ENCODE measurements at regions not wholly inside any gene's neighbourhood (a gene's known extent, or its start where the extent isn't known, plus 50 kb on each side); places are given as distances from the start of the nearest gene placed in this dataset.

DNA sequence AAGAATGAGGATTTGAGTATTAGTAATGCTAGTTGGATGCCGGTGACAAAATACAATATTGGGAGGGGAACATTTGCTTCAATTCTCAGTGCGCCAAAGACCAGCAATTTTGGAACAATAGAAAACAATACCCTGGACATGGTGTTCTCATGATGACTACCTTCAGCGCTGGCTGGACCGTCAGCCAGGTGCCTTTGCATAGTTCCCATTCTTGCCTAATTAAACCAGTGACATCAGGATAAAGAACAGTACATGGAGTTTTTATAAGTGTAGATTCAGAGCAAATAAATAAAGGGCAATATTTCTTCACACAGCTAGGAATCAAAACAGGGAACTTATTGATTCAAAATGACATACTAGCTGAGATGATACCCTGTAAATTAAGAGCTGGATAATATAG lies 404.8 kb upstream of the RORA start:
- CTCF ChIA-PET = no interaction called here
- POLR2A ChIA-PET = no interaction called here
- no peak for TF ChIP-seq FOXM1 (IDR thresholded peaks at IDR 0.05; ENCODE audit: borderline replicate concordance)
- TF ChIP-seq ZNF384 (IDR thresholded peaks at IDR 0.05) = no peak
- TF ChIP-seq TARDBP (IDR thresholded peaks at IDR 0.05) = no peak
- no peak for TF ChIP-seq HDGF (IDR thresholded peaks at IDR 0.05; ENCODE audit: borderline replicate concordance)
- no peak for TF ChIP-seq PKNOX1 (IDR thresholded peaks at IDR 0.05)
- TF ChIP-seq SP1 (IDR thresholded peaks at IDR 0.05) = no peak
- TF ChIP-seq CTBP1 (IDR thresholded peaks at IDR 0.05; ENCODE audit: borderline replicate concordance) = no peak
- no peak for TF ChIP-seq FOXA1 (IDR thresholded peaks at IDR 0.05)
- TF ChIP-seq SUZ12 (IDR thresholded peaks at IDR 0.05) = no peak
- TF ChIP-seq BHLHE40 (IDR thresholded peaks at IDR 0.05; ENCODE audit: borderline replicate concordance) = no peak
- no peak for TF ChIP-seq NFRKB (IDR thresholded peaks at IDR 0.05)
- DNase-seq (ENCODE audit: extremely low spot score) = no peak

DNA sequence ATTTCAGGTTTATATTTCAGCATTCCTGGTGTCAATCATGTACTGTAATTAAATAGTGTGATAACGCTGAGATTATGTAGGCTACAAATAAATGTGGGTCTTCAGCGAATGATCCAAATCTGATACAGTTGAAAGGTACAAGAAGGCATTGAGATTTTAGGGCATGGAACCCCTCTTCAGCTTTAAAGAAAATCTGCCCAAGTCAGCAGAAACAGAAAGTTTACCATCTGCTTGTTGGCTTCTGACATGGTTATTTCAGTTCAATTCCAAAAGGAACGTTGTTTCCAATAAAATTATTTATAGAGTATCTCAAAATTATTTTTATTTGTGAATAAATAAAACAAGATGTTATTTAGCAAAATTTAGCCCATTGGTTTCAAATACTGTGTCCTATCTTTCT lies 400.2 kb upstream of the RORA start:
- CTCF ChIA-PET = no interaction called here
- POLR2A ChIA-PET = no interaction called here
- DNase-seq (ENCODE audit: extremely low spot score) = no peak
- no peak for TF ChIP-seq ZNF384 (IDR thresholded peaks at IDR 0.05)
- no peak for TF ChIP-seq PKNOX1 (IDR thresholded peaks at IDR 0.05)
- TF ChIP-seq ARNT (IDR thresholded peaks at IDR 0.05) = no peak
- TF ChIP-seq TARDBP (IDR thresholded peaks at IDR 0.05) = no peak
- no peak for TF ChIP-seq NFRKB (IDR thresholded peaks at IDR 0.05)
- TF ChIP-seq SUZ12 (IDR thresholded peaks at IDR 0.05) = no peak
- no peak for TF ChIP-seq BHLHE40 (IDR thresholded peaks at IDR 0.05; ENCODE audit: borderline replicate concordance)
- no peak for TF ChIP-seq ELF4 (IDR thresholded peaks at IDR 0.05)
- no peak for TF ChIP-seq L3MBTL2 (conservative IDR thresholded peaks at IDR 0.05)

GRCh38 chr15:61624950-61625349 lies 395.8 kb upstream of the RORA start:
- TF ChIP-seq SP1 (IDR thresholded peaks at IDR 0.05) (no peak), FOXM1 (IDR thresholded peaks at IDR 0.05; ENCODE audit: borderline replicate concordance) (no peak), FOXA1 (IDR thresholded peaks at IDR 0.05) (no peak), ZNF384 (IDR thresholded peaks at IDR 0.05) (no peak), ARNT (IDR thresholded peaks at IDR 0.05) (no peak), ELF4 (IDR thresholded peaks at IDR 0.05) (no peak), PKNOX1 (IDR thresholded peaks at IDR 0.05) (no peak), NFRKB (IDR thresholded peaks at IDR 0.05) (no peak), BHLHE40 (IDR thresholded peaks at IDR 0.05; ENCODE audit: borderline replicate concordance) (no peak), CTBP1 (IDR thresholded peaks at IDR 0.05; ENCODE audit: borderline replicate concordance) (no peak), LEF1 (IDR thresholded peaks at IDR 0.05; ENCODE audit: borderline replicate concordance) (no peak), TARDBP (IDR thresholded peaks at IDR 0.05) (no peak), L3MBTL2 (conservative IDR thresholded peaks at IDR 0.05) (no peak), HDGF (IDR thresholded peaks at IDR 0.05; ENCODE audit: borderline replicate concordance) (no peak), SUZ12 (IDR thresholded peaks at IDR 0.05) (no peak), FOXK2 (IDR thresholded peaks at IDR 0.05) (no peak)
- POLR2A ChIA-PET = no interaction called here
- DNase-seq (ENCODE audit: extremely low spot score) = no peak
- CTCF ChIA-PET = no interaction called here

- ChIA-PET CTCF (no interaction called here), POLR2A (no interaction called here)
- DNase-seq (ENCODE audit: extremely low spot score) = no peak
- TF ChIP-seq NFRKB (IDR thresholded peaks at IDR 0.05) (no peak), FOXM1 (IDR thresholded peaks at IDR 0.05; ENCODE audit: borderline replicate concordance) (no peak), SP1 (IDR thresholded peaks at IDR 0.05) (no peak), FOXK2 (IDR thresholded peaks at IDR 0.05) (no peak), FOXA1 (IDR thresholded peaks at IDR 0.05) (no peak), L3MBTL2 (conservative IDR thresholded peaks at IDR 0.05) (no peak), SUZ12 (IDR thresholded peaks at IDR 0.05) (no peak), ZNF384 (IDR thresholded peaks at IDR 0.05) (no peak), PKNOX1 (IDR thresholded peaks at IDR 0.05) (no peak), LEF1 (IDR thresholded peaks at IDR 0.05; ENCODE audit: borderline replicate concordance) (no peak), BHLHE40 (IDR thresholded peaks at IDR 0.05; ENCODE audit: borderline replicate concordance) (no peak), ELF4 (IDR thresholded peaks at IDR 0.05) (no peak), HDGF (IDR thresholded peaks at IDR 0.05; ENCODE audit: borderline replicate concordance) (no peak), CTBP1 (IDR thresholded peaks at IDR 0.05; ENCODE audit: borderline replicate concordance) (no peak), ARNT (IDR thresholded peaks at IDR 0.05) (no peak), TARDBP (IDR thresholded peaks at IDR 0.05) (no peak)
These were observed 394.6 kb upstream of the RORA start for GRCh38 chr15:61623746-61624145.

- POLR2A ChIA-PET = no interaction called here
- no peak for DNase-seq (ENCODE audit: extremely low spot score)
- TF ChIP-seq L3MBTL2 (conservative IDR thresholded peaks at IDR 0.05) = no peak
- no peak for TF ChIP-seq HDGF (IDR thresholded peaks at IDR 0.05; ENCODE audit: borderline replicate concordance)
- TF ChIP-seq NFRKB (IDR thresholded peaks at IDR 0.05) = no peak
- TF ChIP-seq ELF4 (IDR thresholded peaks at IDR 0.05) = no peak
- CTCF ChIA-PET = interaction anchor here (1.1 kb wide), 1 partner anchor 212 kb away, joined by 4 read pairs; no protein-coding TSS in a partner anchor
These were observed 392.8 kb upstream of the RORA start for GRCh38 chr15:61621865-61622264.

DNA sequence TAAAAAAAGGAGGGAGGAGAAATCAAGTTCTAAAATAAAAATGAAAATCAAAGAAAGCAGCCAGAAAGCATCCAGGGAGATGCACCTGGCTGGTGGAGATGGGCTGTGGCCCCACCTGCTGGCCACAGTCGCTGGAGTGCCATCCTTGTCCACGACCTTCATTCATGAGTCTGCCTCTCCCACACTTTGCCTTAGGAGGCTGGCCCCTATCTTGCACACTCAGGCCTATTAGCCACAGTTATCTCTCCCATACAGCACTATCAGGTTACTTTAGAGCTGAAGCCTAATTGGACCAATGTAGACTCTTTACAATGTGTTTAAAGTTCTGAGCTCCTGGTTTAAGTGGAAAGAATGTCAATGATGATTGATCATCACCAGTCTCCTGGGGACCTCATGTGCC lies 392.0 kb upstream of the RORA start:
- DNase-seq (ENCODE audit: extremely low spot score) = peak; percentile 40
- CTCF ChIA-PET = interaction anchor here (0.9 kb wide), 1 partner anchor 213 kb away, joined by 3 read pairs; no protein-coding TSS in a partner anchor
- POLR2A ChIA-PET = no interaction called here
- TF ChIP-seq NFRKB (IDR thresholded peaks at IDR 0.05) = no peak
- no peak for TF ChIP-seq PKNOX1 (IDR thresholded peaks at IDR 0.05)
- no peak for TF ChIP-seq FOXM1 (IDR thresholded peaks at IDR 0.05; ENCODE audit: borderline replicate concordance)
- TF ChIP-seq HDGF (IDR thresholded peaks at IDR 0.05; ENCODE audit: borderline replicate concordance) = no peak
- no peak for TF ChIP-seq SP1 (IDR thresholded peaks at IDR 0.05)
- TF ChIP-seq BHLHE40 (IDR thresholded peaks at IDR 0.05; ENCODE audit: borderline replicate concordance) = no peak
- no peak for TF ChIP-seq ZNF384 (IDR thresholded peaks at IDR 0.05)
- TF ChIP-seq FOXK2 (IDR thresholded peaks at IDR 0.05) = no peak
- no peak for TF ChIP-seq L3MBTL2 (conservative IDR thresholded peaks at IDR 0.05)
- no peak for TF ChIP-seq CTBP1 (IDR thresholded peaks at IDR 0.05; ENCODE audit: borderline replicate concordance)
- no peak for TF ChIP-seq SUZ12 (IDR thresholded peaks at IDR 0.05)
- TF ChIP-seq LEF1 (IDR thresholded peaks at IDR 0.05; ENCODE audit: borderline replicate concordance) = no peak
- TF ChIP-seq ELF4 (IDR thresholded peaks at IDR 0.05) = no peak
- no peak for TF ChIP-seq TARDBP (IDR thresholded peaks at IDR 0.05)
- no peak for TF ChIP-seq FOXA1 (IDR thresholded peaks at IDR 0.05)
- TF ChIP-seq ARNT (IDR thresholded peaks at IDR 0.05) = no peak

Data from HEK293T (cell line).